T1000 (cell line): ENCODE measurements at regions not wholly inside any gene's neighbourhood (a gene's known extent, or its start where the extent isn't known, plus 50 kb on each side); places are given as distances from the start of the nearest gene placed in this dataset.

Experiments
- DNase-seq: peaks from one replicate; lab custom pipeline; 2025; ENCODE audit warnings: mixed read lengths; lab: John Stamatoyannopoulos, UW

GRCh38 chr9:82320566-82320965 lies 332.0 kb downstream of the SPATA31D1 start:
- DNase-seq = no peak

- DNase-seq = no peak
Measured at GRCh38 chr9:82325907-82326306, 337.3 kb downstream of the SPATA31D1 start.

- DNase-seq = no peak
Measured at GRCh38 chr9:82327641-82328040, 339.1 kb downstream of the SPATA31D1 start.

- DNase-seq = no peak
Measured at GRCh38 chr9:82331079-82331478, 342.5 kb downstream of the SPATA31D1 start.

- DNase-seq = no peak
Measured at GRCh38 chr9:82332018-82332773, 343.6 kb downstream of the SPATA31D1 start.

- DNase-seq = no peak
Measured at GRCh38 chr9:82332774-82333152, 344.2 kb downstream of the SPATA31D1 start.

GRCh38 chr9:82333671-82334070 lies 345.1 kb downstream of the SPATA31D1 start:
- no peak for DNase-seq

- no peak for DNase-seq
Measured at GRCh38 chr9:82334286-82334685, 345.7 kb downstream of the SPATA31D1 start.

GRCh38 chr9:82337351-82337750 lies 348.8 kb downstream of the SPATA31D1 start:
- DNase-seq = no peak

GRCh38 chr9:82342046-82342445 lies 353.5 kb downstream of the SPATA31D1 start:
- no peak for DNase-seq

- no peak for DNase-seq
Measured at GRCh38 chr9:82346040-82346439, 357.5 kb downstream of the SPATA31D1 start.

GRCh38 chr9:82353631-82354278 lies 365.2 kb downstream of the SPATA31D1 start:
- no peak for DNase-seq

GRCh38 chr9:82354279-82354659 lies 365.7 kb downstream of the SPATA31D1 start:
- DNase-seq = peak; percentile 51

- no peak for DNase-seq
Measured at GRCh38 chr9:82356131-82356530, 367.6 kb downstream of the SPATA31D1 start.

- no peak for DNase-seq
Measured at GRCh38 chr9:82356871-82357270, 368.3 kb downstream of the SPATA31D1 start.

GRCh38 chr9:82363198-82363597 lies 374.6 kb downstream of the SPATA31D1 start:
- no peak for DNase-seq

GRCh38 chr9:82363682-82364081 lies 375.1 kb downstream of the SPATA31D1 start:
- no peak for DNase-seq

GRCh38 chr9:82367016-82367415 lies 378.4 kb downstream of the SPATA31D1 start:
- DNase-seq = no peak

- DNase-seq = no peak
Measured at GRCh38 chr9:82367929-82368328, 379.4 kb downstream of the SPATA31D1 start.

- no peak for DNase-seq
Measured at GRCh38 chr9:82369251-82369945, 380.8 kb downstream of the SPATA31D1 start.

- DNase-seq = no peak
Measured at GRCh38 chr9:82375041-82375440, 386.5 kb downstream of the SPATA31D1 start.

GRCh38 chr9:82376677-82377232 lies 388.2 kb downstream of the SPATA31D1 start:
- DNase-seq = no peak
